Thymus (tissue), 11 donors: ENCODE measurements at regions not wholly inside any gene's neighbourhood (a gene's known extent, or its start where the extent isn't known, plus 50 kb on each side); places are given as distances from the start of the nearest gene placed in this dataset.

ENCODE experiments used
- DNase-seq, 9 donors: peaks; one replicate each; pipeline ENCODE4 v3.0.0-alpha.2; 2013; ENCODE audit warnings: low spot score in 9 of 9, low read depth in 6 of 9, missing footprints in 1 of 9
- H3K27ac ChIP-seq, 2 donors: one replicate each; pipeline ENCODE4 v1.5.1; 2013; ENCODE audit warnings: control low read depth in 1 of 2, low read depth in 1 of 2, low read length in 1 of 2, mild to moderate bottlenecking in 1 of 2, moderate library complexity in 1 of 2
- H3K27me3 ChIP-seq, 2 donors: one replicate each; pipeline ENCODE4 v1.5.1; 2013; ENCODE audit warnings: low read length in 1 of 2; ENCODE audit not compliant: control insufficient read depth in 2 of 2, insufficient read depth in 1 of 2
- H3K36me3 ChIP-seq, 2 donors: one replicate each; pipeline ENCODE4 v1.5.1; 2013; ENCODE audit warnings: low read length in 1 of 2, mild to moderate bottlenecking in 1 of 2, moderate library complexity in 1 of 2; ENCODE audit not compliant: control insufficient read depth in 2 of 2, insufficient read depth in 2 of 2
- H3K4me1 ChIP-seq, 2 donors: one replicate each; pipeline ENCODE4 v1.5.1; 2013; ENCODE audit warnings: low read length in 2 of 2; ENCODE audit not compliant: control insufficient read depth in 2 of 2, insufficient read depth in 2 of 2
- H3K4me3 ChIP-seq, 2 donors: one replicate each; pipeline ENCODE4 v1.5.1; 2013; ENCODE audit warnings: low read length in 2 of 2, control low read depth in 1 of 2, mild to moderate bottlenecking in 1 of 2
- H3K9me3 ChIP-seq, 2 donors: one replicate each; pipeline ENCODE4 v1.5.1; 2013; ENCODE audit warnings: low read length in 1 of 2, mild to moderate bottlenecking in 1 of 2; ENCODE audit not compliant: control insufficient read depth in 2 of 2, insufficient read depth in 1 of 2
- WGBS: extraction: QIAGEN DNeasy Blood & Tissue Kit; methylation state at CpG from one replicate; pipeline ENCODE4 v1.1.7; 2013; 5-methylcytosine and 5-hydroxymethylcytosine counted together
- donor health status: healthy.

GRCh38 chr10:4215963-4216575, 431.1 kb upstream of the KLF6 start:
- H3K4me1 ChIP-seq = no peaks in the 10 kb centered on the region
- no peak overlapping the region for H3K4me3 ChIP-seq
- DNase-seq = no peak
- H3K36me3 ChIP-seq = no peaks in the 10 kb centered on the region
- no peaks in the 10 kb centered on the region for H3K9me3 ChIP-seq
- 96% methylated on average over 4 of the region's 4 CpGs for WGBS
- no peaks in the 10 kb centered on the region for H3K27me3 ChIP-seq
- no peak overlapping the region for H3K27ac ChIP-seq

GRCh38 chr10:4215485-4215884, 430.5 kb upstream of the KLF6 start:
- no peak for DNase-seq
- no peak overlapping the region for H3K27ac ChIP-seq
- H3K4me3 ChIP-seq = no peak overlapping the region
- WGBS = 96% methylated on average over 4 of the region's 4 CpGs
- H3K36me3 ChIP-seq = no peaks in the 10 kb centered on the region
- no peaks in the 10 kb centered on the region for H3K27me3 ChIP-seq
- H3K4me1 ChIP-seq = no peaks in the 10 kb centered on the region
- H3K9me3 ChIP-seq = no peaks in the 10 kb centered on the region

GRCh38 chr10:4214908-4215307, 429.9 kb upstream of the KLF6 start:
- no peak for DNase-seq
- H3K4me3 ChIP-seq = no peak overlapping the region
- H3K27me3 ChIP-seq = no peaks in the 10 kb centered on the region
- no peak overlapping the region for H3K27ac ChIP-seq
- H3K4me1 ChIP-seq = no peaks in the 10 kb centered on the region
- 92% methylated on average over 1 of the region's 1 CpG for WGBS
- H3K36me3 ChIP-seq = no peaks in the 10 kb centered on the region
- no peaks in the 10 kb centered on the region for H3K9me3 ChIP-seq

GRCh38 chr10:4213441-4213840, 428.4 kb upstream of the KLF6 start:
- WGBS = 96% methylated on average over 4 of the region's 4 CpGs
- no peak overlapping the region for H3K4me3 ChIP-seq
- DNase-seq = no peak
- no peak overlapping the region for H3K27ac ChIP-seq
- no peaks in the 10 kb centered on the region for H3K27me3 ChIP-seq
- H3K9me3 ChIP-seq = no peaks in the 10 kb centered on the region
- H3K36me3 ChIP-seq = no peaks in the 10 kb centered on the region
- H3K4me1 ChIP-seq = no peaks in the 10 kb centered on the region

- Histone ChIP-seq H3K4me3 (no peak overlapping the region), H3K4me1 (no peaks in the 10 kb centered on the region), H3K27ac (no peak overlapping the region), H3K36me3 (no peaks in the 10 kb centered on the region), H3K27me3 (no peaks in the 10 kb centered on the region), H3K9me3 (no peaks in the 10 kb centered on the region)
- DNase-seq = no peak
- over 99% methylated on average over 2 of the region's 2 CpGs for WGBS
These were observed 427.2 kb upstream of the KLF6 start for GRCh38 chr10:4212111-4212630.

GRCh38 chr10:4208499-4208898, 423.5 kb upstream of the KLF6 start:
- Histone ChIP-seq H3K27me3 (no peaks in the 10 kb centered on the region), H3K4me1 (no peaks in the 10 kb centered on the region), H3K27ac (no peak overlapping the region), H3K36me3 (no peaks in the 10 kb centered on the region), H3K9me3 (no peaks in the 10 kb centered on the region), H3K4me3 (no peak overlapping the region)
- 97% methylated on average over 5 of the region's 5 CpGs for WGBS
- DNase-seq = no peak

GRCh38 chr10:4205113-4205512, 420.1 kb upstream of the KLF6 start:
- Histone ChIP-seq H3K4me1 (peaks cover 0 to 13% of the 10 kb centered on the region in 2 donors), H3K27ac (no peak overlapping the region), H3K4me3 (no peak overlapping the region), H3K9me3 (no peaks in the 10 kb centered on the region), H3K27me3 (no peaks in the 10 kb centered on the region), H3K36me3 (no peaks in the 10 kb centered on the region)
- DNase-seq = no peak
- 94% methylated on average over 1 of the region's 1 CpG for WGBS

- Histone ChIP-seq H3K4me3 (no peak overlapping the region), H3K9me3 (no peaks in the 10 kb centered on the region), H3K4me1 (peaks cover 0 to 13% of the 10 kb centered on the region in 2 donors), H3K36me3 (no peaks in the 10 kb centered on the region), H3K27me3 (no peaks in the 10 kb centered on the region), H3K27ac (no peak overlapping the region)
- DNase-seq = no peak
- WGBS = 92% methylated on average over 1 of the region's 1 CpG
These were observed 417.9 kb upstream of the KLF6 start for GRCh38 chr10:4202938-4203337.

- DNase-seq = no peak
- no peak overlapping the region for H3K27ac ChIP-seq
- H3K9me3 ChIP-seq = no peaks in the 10 kb centered on the region
- H3K27me3 ChIP-seq = no peaks in the 10 kb centered on the region
- H3K36me3 ChIP-seq = no peaks in the 10 kb centered on the region
- no peak overlapping the region for H3K4me3 ChIP-seq
- 73% methylated on average over 14 of the region's 14 CpGs for WGBS
- H3K4me1 ChIP-seq = peaks cover 0 to 13% of the 10 kb centered on the region in 2 donors
These were observed 417.1 kb upstream of the KLF6 start for GRCh38 chr10:4201866-4202825.
